Limb (tissue), 2 donors: ENCODE measurements at regions not wholly inside any gene's neighbourhood (a gene's known extent, or its start where the extent isn't known, plus 50 kb on each side); places are given as distances from the start of the nearest gene placed in this dataset.

Experiments
- DNase-seq, 2 donors: peaks; one replicate each; pipeline ENCODE4 v3.0.0-alpha.2; 2016; ENCODE audit errors: extremely low spot score in 2 of 2

GRCh38 chr3:193981504-193981903 lies 154.4 kb upstream of the HES1 start:
- DNase-seq, result peak in 1 of 2 donors; percentile 24

GRCh38 chr3:193982258-193982659 lies 153.7 kb upstream of the HES1 start:
- DNase-seq, result peak in 1 of 2 donors; percentile 68

- peak in 1 of 2 donors; percentile 19 for DNase-seq
Measured at GRCh38 chr3:193983846-193984818, 151.8 kb upstream of the HES1 start.

- DNase-seq, result no peak
Measured at GRCh38 chr3:193984876-193985275, 151.1 kb upstream of the HES1 start.

GRCh38 chr3:193987186-193987585 lies 148.8 kb upstream of the HES1 start:
- peak in 1 of 2 donors; percentile 37 for DNase-seq

- DNase-seq, result no peak
Measured at GRCh38 chr3:193989186-193989585, 146.8 kb upstream of the HES1 start.

- no peak for DNase-seq
Measured at GRCh38 chr3:193991666-193992424, 144.1 kb upstream of the HES1 start.

- DNase-seq, result no peak
Measured at GRCh38 chr3:193992425-193993037, 143.4 kb upstream of the HES1 start.

- DNase-seq, result no peak
Measured at GRCh38 chr3:193996221-193996620, 139.7 kb upstream of the HES1 start.

- no peak for DNase-seq
Measured at GRCh38 chr3:193996641-193997089, 139.3 kb upstream of the HES1 start.

GRCh38 chr3:193997228-193998122 lies 138.5 kb upstream of the HES1 start:
- no peak for DNase-seq

GRCh38 chr3:193998123-193998448 lies 137.9 kb upstream of the HES1 start:
- no peak for DNase-seq

- DNase-seq, result no peak
Measured at GRCh38 chr3:193998628-193999195, 137.2 kb upstream of the HES1 start.

- no peak for DNase-seq
Measured at GRCh38 chr3:194000100-194000499, 135.8 kb upstream of the HES1 start.

GRCh38 chr3:194000712-194001111 lies 135.2 kb upstream of the HES1 start:
- no peak for DNase-seq

- DNase-seq, result no peak
Measured at GRCh38 chr3:194001728-194002459, 134.1 kb upstream of the HES1 start.

- peak; percentile 67 to 77 for DNase-seq
Measured at GRCh38 chr3:194003114-194004057, 132.6 kb upstream of the HES1 start.

GRCh38 chr3:194005930-194006501 lies 129.9 kb upstream of the HES1 start:
- DNase-seq, result no peak
